GM10266 (cell line): ENCODE measurements at regions not wholly inside any gene's neighbourhood (a gene's known extent, or its start where the extent isn't known, plus 50 kb on each side); places are given as distances from the start of the nearest gene placed in this dataset.

Source experiments
- DNase-seq: peaks from one replicate; pipeline ENCODE4 v3.0.0; 2012; ENCODE audit errors: extremely low spot score
- CTCF ChIP-seq: IDR thresholded peaks from 2 replicates; pipeline ENCODE4 v1.5.1; 2012; ENCODE audit warnings: mild to moderate bottlenecking, low read depth; ENCODE audit not compliant: control insufficient read depth, insufficient read depth; ENCODE audit errors: missing control alignments

GRCh38 chr12:107480836-107481608 lies 204.6 kb upstream of the PWP1 start:
- DNase-seq, result no peak
- no peak for TF ChIP-seq CTCF

GRCh38 chr12:107484230-107484629 lies 201.4 kb upstream of the PWP1 start:
- TF ChIP-seq CTCF, result no peak
- DNase-seq, result no peak

- DNase-seq, result no peak
- TF ChIP-seq CTCF, result no peak
Observed at GRCh38 chr12:107484941-107485340, 200.7 kb upstream of the PWP1 start.

- no peak for TF ChIP-seq CTCF
- DNase-seq, result no peak
Observed at GRCh38 chr12:107485731-107486130, 199.9 kb upstream of the PWP1 start.

GRCh38 chr12:107486140-107486892 lies 199.3 kb upstream of the PWP1 start:
- DNase-seq, result no peak
- TF ChIP-seq CTCF, result no peak

- TF ChIP-seq CTCF, result no peak
- DNase-seq, result no peak
Observed at GRCh38 chr12:107487011-107487680, 198.5 kb upstream of the PWP1 start.
